Dedifferentiated amniotic fluid mesenchymal stem cell (primary cell): ENCODE measurements at regions not wholly inside any gene's neighbourhood (a gene's known extent, or its start where the extent isn't known, plus 50 kb on each side); places are given as distances from the start of the nearest gene placed in this dataset.

Experiments
- DNase-seq: peaks from one replicate; pipeline ENCODE4 v3.0.0-alpha.2; 2016; ENCODE audit errors: extremely low spot score

GRCh38 chr5:74258314-74258665 is 382.2 kb downstream of the ENC1 start:
- DNase-seq, result no peak

GRCh38 chr5:74257645-74258313 is 382.7 kb downstream of the ENC1 start:
- DNase-seq, result no peak

- DNase-seq, result no peak
Measured at GRCh38 chr5:74257060-74257527, 383.4 kb downstream of the ENC1 start.

GRCh38 chr5:74255692-74256392 is 384.7 kb downstream of the ENC1 start:
- no peak for DNase-seq

GRCh38 chr5:74254257-74254656 is 386.3 kb downstream of the ENC1 start:
- DNase-seq, result no peak

GRCh38 chr5:74252044-74252443 is 388.5 kb downstream of the ENC1 start:
- DNase-seq, result no peak

- peak; percentile 86 for DNase-seq
Measured at GRCh38 chr5:74251141-74252035, 389.1 kb downstream of the ENC1 start.

- no peak for DNase-seq
Measured at GRCh38 chr5:74250304-74251102, 390.0 kb downstream of the ENC1 start.

GRCh38 chr5:74248576-74248975 is 392.0 kb downstream of the ENC1 start:
- DNase-seq, result no peak

GRCh38 chr5:74244406-74244805 is 396.1 kb downstream of the ENC1 start:
- no peak for DNase-seq

GRCh38 chr5:74243634-74244033 is 396.9 kb downstream of the ENC1 start:
- DNase-seq, result peak; percentile 44

GRCh38 chr5:74242516-74242915 is 398.0 kb downstream of the ENC1 start:
- no peak for DNase-seq

GRCh38 chr5:74241751-74242140 is 398.8 kb downstream of the ENC1 start:
- no peak for DNase-seq

- no peak for DNase-seq
Measured at GRCh38 chr5:74240783-74241750, 399.5 kb downstream of the ENC1 start.

GRCh38 chr5:74239261-74239660 is 401.3 kb downstream of the ENC1 start:
- no peak for DNase-seq

- DNase-seq, result no peak
Measured at GRCh38 chr5:74237571-74238145, 402.9 kb downstream of the ENC1 start.

- no peak for DNase-seq
Measured at GRCh38 chr5:74235552-74235951, 405.0 kb downstream of the ENC1 start.

GRCh38 chr5:74233571-74233970 is 407.0 kb downstream of the ENC1 start:
- DNase-seq, result peak; percentile 53

GRCh38 chr5:74233091-74233490 is 407.4 kb downstream of the ENC1 start:
- no peak for DNase-seq

GRCh38 chr5:74232276-74232675 is 408.3 kb downstream of the ENC1 start:
- peak; percentile 50 for DNase-seq
